H1 (cell line): ENCODE measurements at regions not wholly inside any gene's neighbourhood (a gene's known extent, or its start where the extent isn't known, plus 50 kb on each side); places are given as distances from the start of the nearest gene placed in this dataset.
"Not testable (repeated sequence)": the region's sequence is repeated elsewhere in the genome, so short reads cannot be mapped to it uniquely, and the experiment has no call there.

ENCODE experiments used
- CTCF ChIP-seq, 3 experiments: IDR thresholded peaks; 1 replicate in 2 of 3; 2 replicates in 1 of 3; pipeline versions ENCODE4 v1.5.1 to v1.6.1; 2011; ENCODE audit warnings: low read length in 3 of 3, mild to moderate bottlenecking in 3 of 3, inconsistent platforms in 2 of 3, low read depth in 1 of 3, moderate library complexity in 1 of 3; ENCODE audit not compliant: insufficient read depth in 1 of 3; ENCODE audit errors: control extremely low read depth in 1 of 3
- EP300 ChIP-seq, 2 experiments: IDR thresholded peaks; 1 replicate in 1 of 2; 2 replicates in 1 of 2; pipeline ENCODE4 v1.6.1; 2011 to 2012; ENCODE audit warnings: low read depth in 2 of 2, low read length in 2 of 2, mild to moderate bottlenecking in 2 of 2, borderline replicate concordance in 1 of 2, inconsistent platforms in 1 of 2, moderate library complexity in 1 of 2
- EZH2 ChIP-seq: fragments of 200-600 bp; sonication (generic); IDR thresholded peaks from 2 replicates; pipeline ENCODE4 v1.7.1; 2012; ENCODE audit warnings: low read depth, mild to moderate bottlenecking, moderate library complexity, low read length, inconsistent platforms; ENCODE audit not compliant: severe bottlenecking
- JUN ChIP-seq: IDR thresholded peaks from 2 replicates; pipeline ENCODE4 v1.6.1; 2011; ENCODE audit warnings: low read depth, mild to moderate bottlenecking, improper control_type of control experiment, low read length
- MAX ChIP-seq: IDR thresholded peaks from 2 replicates; pipeline ENCODE4 v1.6.1; 2012; ENCODE audit warnings: inconsistent platforms
- POLR2A ChIP-seq, 2 experiments: IDR thresholded peaks; 1 replicate in 1 of 2; 2 replicates in 1 of 2; pipeline ENCODE4 v1.6.1; 2011; ENCODE audit warnings: low read depth in 2 of 2, low read length in 2 of 2, mild to moderate bottlenecking in 2 of 2; ENCODE audit errors: control extremely low read depth in 1 of 2
- POLR2AphosphoS5 ChIP-seq: IDR thresholded peaks from 2 replicates; pipeline ENCODE4 v1.6.1; 2011; ENCODE audit warnings: low read depth, low read length
- SP1 ChIP-seq: IDR thresholded peaks from 2 replicates; pipeline ENCODE4 v1.6.1; 2011; ENCODE audit warnings: low read depth, low read length
- SUZ12 ChIP-seq: fragments of 200-600 bp; sonication (generic); IDR thresholded peaks from 2 replicates; pipeline ENCODE4 v1.6.1; 2012; ENCODE audit warnings: mild to moderate bottlenecking, inconsistent platforms, low read length, moderate library complexity, mixed read lengths
- TAF1 ChIP-seq: IDR thresholded peaks from 2 replicates; pipeline ENCODE4 v1.6.1; 2011; ENCODE audit warnings: mild to moderate bottlenecking, low read depth, low read length
- YY1 ChIP-seq: IDR thresholded peaks from 2 replicates; pipeline ENCODE4 v1.6.1; 2011; ENCODE audit warnings: low read depth, mild to moderate bottlenecking, low read length

- TF ChIP-seq MAX; JUN; TAF1; EP300 (IDR thresholded peaks at IDR 0.05; ENCODE audit: borderline replicate concordance in 1 of 2, low read depth in 2 of 2, low read length in 2 of 2); CTCF (IDR thresholded peaks at IDR 0.05; ENCODE audit: control extremely low read depth in 1 of 3, insufficient read depth in 1 of 3, low read depth in 1 of 3, low read length in 3 of 3); POLR2A (IDR thresholded peaks at IDR 0.05; ENCODE audit: control extremely low read depth in 1 of 2, low read depth in 2 of 2, low read length in 2 of 2); YY1; EZH2; SP1; SUZ12; POLR2AphosphoS5: not testable (repeated sequence)
These were observed 118.8 kb downstream of the NPIPA8 start for GRCh38 chr16:18217741-18218140.
